Esophagus muscularis mucosa (tissue), 4 donors: ENCODE measurements at regions not wholly inside any gene's neighbourhood (a gene's known extent, or its start where the extent isn't known, plus 50 kb on each side); places are given as distances from the start of the nearest gene placed in this dataset.

ENCODE experiments used
- DNase-seq: peaks from one replicate; pipeline ENCODE4 v3.0.0-alpha.2; 2017; ENCODE audit errors: extremely low spot score
- H3K27ac ChIP-seq, 4 donors: fragments of 200-600 bp; sonication (generic); replicated peaks in 1 of 4; 1 replicate in 3 of 4; 2 replicates in 1 of 4; pipeline ENCODE4 v1.5.1; 2016 to 2019; ENCODE audit warnings: mild to moderate bottlenecking in 1 of 4
- H3K27me3 ChIP-seq, 4 donors: fragments of 200-600 bp; sonication (generic); one replicate each; pipeline versions ENCODE4 v1.5.1 to v1.6.0; 2016 to 2019
- H3K36me3 ChIP-seq, 4 donors: fragments of 200-600 bp; sonication (generic); one replicate each; pipeline ENCODE4 v1.5.1; 2016 to 2019
- H3K4me1 ChIP-seq, 4 donors: fragments of 200-600 bp; sonication (generic); one replicate each; pipeline ENCODE4 v1.5.1; 2016 to 2019
- H3K4me3 ChIP-seq, 4 donors: fragments of 200-600 bp; sonication (generic); 1 replicate in 2 of 4; 2 replicates in 2 of 4; pipeline ENCODE4 v1.5.1; 2016 to 2019; ENCODE audit warnings: mild to moderate bottlenecking in 4 of 4, moderate library complexity in 1 of 4
- H3K9me3 ChIP-seq, 4 donors: fragments of 200-600 bp; sonication (generic); 1 replicate in 3 of 4; 2 replicates in 1 of 4; pipeline ENCODE4 v1.5.1; 2016 to 2019
- EP300 ChIP-seq: sonication (generic); formaldehyde crosslinking; IDR thresholded peaks from one replicate; pipeline ENCODE4 v1.6.1; 2017; ENCODE audit warnings: antibody characterized with exemption
- POLR2A ChIP-seq: fragments of 450-650 bp; IDR thresholded peaks from one replicate; pipeline ENCODE4 v1.6.1; 2017; ENCODE audit warnings: antibody characterized with exemption, moderate library complexity, mild to moderate bottlenecking, low read depth
- POLR2AphosphoS5 ChIP-seq, 2 donors: sonication (generic); formaldehyde crosslinking; IDR thresholded peaks; one replicate each; pipeline ENCODE4 v1.6.1; 2017; ENCODE audit warnings: antibody characterized with exemption in 2 of 2
- WGBS: methylation state at CpG from one replicate; pipeline ENCODE4 v1.1.5; 2018; 5-methylcytosine and 5-hydroxymethylcytosine counted together
- intact Hi-C: fragments of 100-400 bp; cut with DNase I; formaldehyde crosslinking; loops from one replicate; pipeline ENCODE4 v1.15.1; 2023
- TF ChIP-seq, protein P1 (sequence below), 3 experiments: fragments of 200-600 bp in 2 of 3; fragments of 450-650 bp in 1 of 3; sonication (generic) in 2 of 3; IDR thresholded peaks; one replicate each; pipeline ENCODE4 v1.5.1; 2017 to 2019; ENCODE audit warnings: antibody characterized with exemption in 3 of 3, mild to moderate bottlenecking in 2 of 3, moderate library complexity in 1 of 3

DNA sequence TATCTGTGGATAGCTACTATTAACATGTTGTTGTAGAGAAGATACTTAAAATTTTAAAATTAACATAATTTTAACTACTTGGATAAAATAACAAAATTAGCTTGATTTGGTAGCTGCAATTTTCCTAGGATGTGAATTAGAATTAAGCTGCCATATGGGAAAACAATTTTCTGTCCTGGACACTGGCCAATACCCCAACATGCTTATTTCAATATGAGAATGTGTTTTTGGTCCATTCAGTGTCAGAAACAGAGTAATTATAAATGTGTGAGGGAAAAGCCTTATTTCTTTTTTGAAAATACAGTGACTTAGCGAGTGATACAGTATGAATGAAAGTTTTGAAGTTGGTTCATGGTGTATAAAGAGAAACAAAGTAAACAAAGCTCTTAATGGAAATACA, 948.3 kb upstream of the GYPC start:
- intact Hi-C loops = no loop called here
- Histone ChIP-seq H3K36me3 (no peaks in the 10 kb centered on the region), H3K9me3 (no peaks in the 10 kb centered on the region), H3K27me3 (no peaks in the 10 kb centered on the region), H3K4me3 (no peak overlapping the region), H3K4me1 (no peaks in the 10 kb centered on the region), H3K27ac (no peak overlapping the region)
- WGBS = 65% methylated on average over 1 of the region's 1 CpG
- no peak for DNase-seq
- TF ChIP-seq POLR2AphosphoS5 (IDR thresholded peaks at IDR 0.05) (no peak), POLR2A (no peak)

DNA sequence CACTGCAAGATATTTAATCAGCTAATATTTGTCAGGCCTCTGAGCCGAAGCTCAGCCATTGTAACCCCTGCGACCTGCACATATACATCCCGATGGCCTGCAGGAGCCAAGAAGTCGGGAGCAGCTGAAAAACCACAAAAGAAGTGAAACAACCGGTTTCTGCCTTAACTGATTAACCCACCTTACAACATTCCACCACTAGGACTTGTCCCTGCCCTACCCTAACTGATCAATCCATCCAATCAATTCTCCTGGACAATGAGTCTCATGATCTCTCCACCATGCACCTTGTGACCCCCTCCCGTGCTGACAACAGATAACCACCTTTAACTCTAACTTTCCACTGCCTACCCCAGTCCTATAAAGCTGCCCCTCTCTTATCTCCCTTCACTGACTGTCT, 945.4 kb upstream of the GYPC start:
- no peaks in the 10 kb centered on the region for H3K27me3 ChIP-seq
- 75% methylated on average over 6 of the region's 6 CpGs for WGBS
- no peaks in the 10 kb centered on the region for H3K9me3 ChIP-seq
- no peak overlapping the region for H3K27ac ChIP-seq
- DNase-seq = no peak
- H3K36me3 ChIP-seq = no peaks in the 10 kb centered on the region
- intact Hi-C loops = no loop called here
- TF ChIP-seq, protein P1, sequence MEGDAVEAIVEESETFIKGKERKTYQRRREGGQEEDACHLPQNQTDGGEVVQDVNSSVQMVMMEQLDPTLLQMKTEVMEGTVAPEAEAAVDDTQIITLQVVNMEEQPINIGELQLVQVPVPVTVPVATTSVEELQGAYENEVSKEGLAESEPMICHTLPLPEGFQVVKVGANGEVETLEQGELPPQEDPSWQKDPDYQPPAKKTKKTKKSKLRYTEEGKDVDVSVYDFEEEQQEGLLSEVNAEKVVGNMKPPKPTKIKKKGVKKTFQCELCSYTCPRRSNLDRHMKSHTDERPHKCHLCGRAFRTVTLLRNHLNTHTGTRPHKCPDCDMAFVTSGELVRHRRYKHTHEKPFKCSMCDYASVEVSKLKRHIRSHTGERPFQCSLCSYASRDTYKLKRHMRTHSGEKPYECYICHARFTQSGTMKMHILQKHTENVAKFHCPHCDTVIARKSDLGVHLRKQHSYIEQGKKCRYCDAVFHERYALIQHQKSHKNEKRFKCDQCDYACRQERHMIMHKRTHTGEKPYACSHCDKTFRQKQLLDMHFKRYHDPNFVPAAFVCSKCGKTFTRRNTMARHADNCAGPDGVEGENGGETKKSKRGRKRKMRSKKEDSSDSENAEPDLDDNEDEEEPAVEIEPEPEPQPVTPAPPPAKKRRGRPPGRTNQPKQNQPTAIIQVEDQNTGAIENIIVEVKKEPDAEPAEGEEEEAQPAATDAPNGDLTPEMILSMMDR (IDR thresholded peaks at IDR 0.05) = no peak
- no peak overlapping the region for H3K4me3 ChIP-seq
- no peaks in the 10 kb centered on the region for H3K4me1 ChIP-seq

GRCh38 chr2:125711075-125711474, 944.9 kb upstream of the GYPC start:
- no peaks in the 10 kb centered on the region for H3K9me3 ChIP-seq
- DNase-seq = no peak
- intact Hi-C loops = no loop called here
- H3K27ac ChIP-seq = no peak overlapping the region
- no peaks in the 10 kb centered on the region for H3K36me3 ChIP-seq
- no peaks in the 10 kb centered on the region for H3K27me3 ChIP-seq
- 8% methylated on average over 1 of the region's 1 CpG for WGBS
- H3K4me1 ChIP-seq = no peaks in the 10 kb centered on the region
- H3K4me3 ChIP-seq = no peak overlapping the region
- TF ChIP-seq POLR2A (no peak), POLR2AphosphoS5 (IDR thresholded peaks at IDR 0.05) (no peak), EP300 (no peak)
- TF ChIP-seq, protein P1 (IDR thresholded peaks at IDR 0.05) = no peak

GRCh38 chr2:125713533-125713932, 942.4 kb upstream of the GYPC start:
- intact Hi-C loops = no loop called here
- H3K4me3 ChIP-seq = no peak overlapping the region
- no peaks in the 10 kb centered on the region for H3K27me3 ChIP-seq
- no peaks in the 10 kb centered on the region for H3K9me3 ChIP-seq
- H3K27ac ChIP-seq = no peak overlapping the region
- H3K4me1 ChIP-seq = no peaks in the 10 kb centered on the region
- H3K36me3 ChIP-seq = no peaks in the 10 kb centered on the region
- DNase-seq = no peak
- TF ChIP-seq POLR2A (no peak), POLR2AphosphoS5 (IDR thresholded peaks at IDR 0.05) (no peak), EP300 (no peak)
- TF ChIP-seq, protein P1 (IDR thresholded peaks at IDR 0.05) = no peak
- 94% methylated on average over 6 of the region's 6 CpGs for whole genome bisulfite sequencing

DNA sequence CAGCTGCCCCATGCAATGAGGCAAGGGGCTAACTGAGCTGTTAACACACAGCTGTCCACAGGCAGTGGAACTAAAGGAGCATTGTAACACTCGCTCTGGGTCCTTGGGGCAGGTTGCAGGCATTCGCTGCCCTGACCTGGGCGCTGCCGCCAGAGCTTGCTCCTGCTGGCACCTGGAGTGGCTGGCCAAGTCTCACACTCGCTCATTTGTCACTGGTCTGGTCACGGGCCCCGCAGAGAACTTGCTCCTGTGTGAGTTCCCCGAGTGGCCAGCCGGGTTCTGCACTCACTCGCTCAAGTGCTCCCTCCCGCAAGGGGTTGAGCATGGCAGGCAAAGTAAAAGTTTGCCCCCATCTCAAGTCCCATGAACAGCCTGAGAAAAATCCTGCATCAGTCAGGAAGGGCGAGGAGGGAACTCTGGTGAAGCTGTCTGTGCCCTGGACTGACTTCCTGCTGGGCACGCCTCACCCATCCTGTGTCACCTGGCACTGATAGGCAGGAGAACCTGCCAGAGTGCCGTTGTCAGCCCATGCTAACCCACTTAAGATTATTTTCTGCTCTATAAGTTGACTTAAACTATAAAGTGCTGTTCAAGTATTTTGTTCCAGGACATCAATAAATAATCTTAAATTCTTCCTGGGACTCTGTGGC, 934.8 kb upstream of the GYPC start:
- TF ChIP-seq POLR2A (no peak), EP300 (no peak), POLR2AphosphoS5 (IDR thresholded peaks at IDR 0.05) (no peak)
- TF ChIP-seq, protein P1 (IDR thresholded peaks at IDR 0.05) = no peak
- Histone ChIP-seq H3K27ac (no peak overlapping the region), H3K36me3 (no peaks in the 10 kb centered on the region), H3K9me3 (no peaks in the 10 kb centered on the region), H3K4me3 (no peak overlapping the region), H3K27me3 (no peaks in the 10 kb centered on the region), H3K4me1 (no peaks in the 10 kb centered on the region)
- WGBS = 78% methylated on average over 9 of the region's 14 CpGs
- intact Hi-C loops = no loop called here
- no peak for DNase-seq
